Ectodermal cell (in vitro differentiated cells): ENCODE measurements at regions not wholly inside any gene's neighbourhood (a gene's known extent, or its start where the extent isn't known, plus 50 kb on each side); places are given as distances from the start of the nearest gene placed in this dataset.

Experiments used
- H3K27ac ChIP-seq: 2 replicates; pipeline ENCODE4 v1.7.0; 2013; ENCODE audit warnings: mild to moderate bottlenecking, low read depth, low read length; ENCODE audit not compliant: insufficient read depth, poor library complexity, severe bottlenecking
- H3K27me3 ChIP-seq: 2 replicates; pipeline ENCODE4 v1.7.0; 2013; ENCODE audit warnings: mild to moderate bottlenecking, low read length; ENCODE audit not compliant: insufficient read depth, control insufficient read depth, poor library complexity, severe bottlenecking
- H3K36me3 ChIP-seq: one replicate; pipeline ENCODE4 v1.7.0; 2013; ENCODE audit warnings: low read length; ENCODE audit not compliant: control insufficient read depth, insufficient read depth
- H3K4me1 ChIP-seq: one replicate; pipeline ENCODE4 v1.7.0; 2013; ENCODE audit warnings: low read length; ENCODE audit not compliant: control insufficient read depth, insufficient read depth
- H3K4me3 ChIP-seq: 2 replicates; pipeline ENCODE4 v1.7.0; 2013; ENCODE audit warnings: low read depth, low read length, control low read depth; ENCODE audit not compliant: insufficient read depth
- H3K9me3 ChIP-seq: 2 replicates; pipeline ENCODE4 v1.7.0; 2013; ENCODE audit warnings: mild to moderate bottlenecking, low read length, moderate library complexity; ENCODE audit not compliant: control insufficient read depth
- WGBS, 2 experiments: methylation state at CpG; one replicate each; pipeline ENCODE4 v1.1.7; 2013; ENCODE audit warnings: missing lambda C conversion rate in 2 of 2; 5-methylcytosine and 5-hydroxymethylcytosine counted together

DNA sequence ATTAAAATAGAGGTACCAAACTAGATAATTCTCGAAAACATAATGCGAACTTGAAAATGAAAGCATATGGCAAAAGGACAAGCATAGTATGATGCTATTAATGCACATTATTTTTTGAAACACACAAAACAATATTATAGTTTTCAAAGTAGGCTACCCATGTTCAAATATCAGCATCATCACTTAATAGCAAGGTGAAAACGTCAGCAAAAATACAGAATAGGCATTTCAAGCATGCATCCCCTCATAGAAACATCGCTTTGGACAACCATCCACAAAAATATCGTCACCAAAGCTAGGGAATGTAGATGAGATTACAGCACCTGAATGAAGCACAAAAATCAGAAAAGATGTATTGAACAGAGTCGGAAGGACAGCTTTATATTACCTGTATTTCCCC, 814.5 kb upstream of the LRRC4C start:
- WGBS, 2 experiments: 93 to 96% methylated on average over 3 to 6 of the region's 6 CpGs
- H3K27me3 ChIP-seq: no peaks in the 10 kb centered on the region
- no peaks in the 10 kb centered on the region for H3K36me3 ChIP-seq
- no peaks in the 10 kb centered on the region for H3K4me1 ChIP-seq
- no peak overlapping the region for H3K4me3 ChIP-seq
- peaks cover 2% of the 10 kb centered on the region for H3K9me3 ChIP-seq
- H3K27ac ChIP-seq: no peak overlapping the region

DNA sequence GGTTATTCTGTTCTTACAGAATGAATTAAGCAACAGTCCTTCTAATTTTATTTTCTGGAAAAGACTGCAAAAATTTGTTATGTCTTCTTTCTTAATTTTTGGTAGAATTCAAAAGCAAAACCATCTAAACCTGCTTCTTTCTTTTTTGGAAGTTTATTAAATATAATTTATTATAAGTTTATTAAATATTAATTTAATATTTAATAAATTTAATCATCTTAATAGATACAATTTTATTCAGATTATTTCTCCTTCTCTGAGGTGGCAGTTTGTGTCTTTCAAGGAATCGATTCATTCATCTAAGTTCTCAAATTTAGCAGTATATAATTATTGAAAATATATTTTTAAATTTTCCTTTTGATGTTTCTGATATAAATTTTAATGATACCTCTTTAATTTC, 837.5 kb upstream of the LRRC4C start:
- no peak overlapping the region for H3K27ac ChIP-seq
- no CpG with 5 or more reads among the region's 1 CpG for WGBS, 2 experiments
- no peaks in the 10 kb centered on the region for H3K27me3 ChIP-seq
- no peaks in the 10 kb centered on the region for H3K4me1 ChIP-seq
- H3K9me3 ChIP-seq: no peaks in the 10 kb centered on the region
- H3K36me3 ChIP-seq: no peaks in the 10 kb centered on the region
- no peak overlapping the region for H3K4me3 ChIP-seq

DNA sequence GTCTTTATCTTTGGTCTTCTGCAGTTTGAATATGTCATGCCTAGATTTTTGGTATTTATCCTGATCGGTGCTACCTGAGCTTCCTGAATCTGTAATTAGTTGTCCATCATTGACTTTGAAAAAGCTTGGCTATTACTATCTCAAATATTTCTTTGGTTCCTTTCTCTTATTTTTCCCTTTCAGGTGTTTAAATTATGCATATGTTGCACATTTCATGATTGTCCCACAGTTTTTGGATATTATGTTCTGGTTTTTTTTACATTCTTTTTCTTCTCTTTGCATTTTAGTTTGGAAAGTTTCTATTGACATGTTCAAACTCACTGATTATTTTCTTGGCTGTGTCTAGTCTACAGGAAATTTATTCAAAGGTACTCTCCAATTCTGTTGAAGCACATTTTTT, 840.3 kb upstream of the LRRC4C start:
- no peaks in the 10 kb centered on the region for H3K27me3 ChIP-seq
- H3K36me3 ChIP-seq: no peaks in the 10 kb centered on the region
- no peak overlapping the region for H3K4me3 ChIP-seq
- H3K9me3 ChIP-seq: no peaks in the 10 kb centered on the region
- H3K4me1 ChIP-seq: no peaks in the 10 kb centered on the region
- WGBS, 2 experiments: 80 to 94% methylated on average over 1 of the region's 1 CpG
- H3K27ac ChIP-seq: no peak overlapping the region

DNA sequence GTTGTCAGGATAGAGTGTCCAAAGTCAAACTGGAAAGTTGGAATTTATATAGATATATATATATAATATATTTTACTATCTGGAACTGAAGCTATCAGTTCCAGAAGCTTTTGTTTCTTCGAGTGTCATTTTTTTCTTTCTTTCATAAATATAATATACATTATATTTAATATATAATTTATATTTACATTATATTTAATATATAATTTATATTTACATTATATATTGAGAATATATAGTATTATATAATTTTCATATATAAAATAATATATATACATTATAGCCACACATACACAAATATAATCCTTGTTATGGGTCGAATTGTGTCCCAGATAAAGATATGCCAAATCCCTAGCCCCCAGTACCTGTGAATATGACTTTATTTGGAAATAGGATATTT, 842.3 kb upstream of the LRRC4C start:
- H3K36me3 ChIP-seq: no peaks in the 10 kb centered on the region
- WGBS, 2 experiments: no CpG with 5 or more reads among the region's 2 CpGs
- H3K4me1 ChIP-seq: no peaks in the 10 kb centered on the region
- no peaks in the 10 kb centered on the region for H3K9me3 ChIP-seq
- no peak overlapping the region for H3K27ac ChIP-seq
- no peak overlapping the region for H3K4me3 ChIP-seq
- H3K27me3 ChIP-seq: no peaks in the 10 kb centered on the region

DNA sequence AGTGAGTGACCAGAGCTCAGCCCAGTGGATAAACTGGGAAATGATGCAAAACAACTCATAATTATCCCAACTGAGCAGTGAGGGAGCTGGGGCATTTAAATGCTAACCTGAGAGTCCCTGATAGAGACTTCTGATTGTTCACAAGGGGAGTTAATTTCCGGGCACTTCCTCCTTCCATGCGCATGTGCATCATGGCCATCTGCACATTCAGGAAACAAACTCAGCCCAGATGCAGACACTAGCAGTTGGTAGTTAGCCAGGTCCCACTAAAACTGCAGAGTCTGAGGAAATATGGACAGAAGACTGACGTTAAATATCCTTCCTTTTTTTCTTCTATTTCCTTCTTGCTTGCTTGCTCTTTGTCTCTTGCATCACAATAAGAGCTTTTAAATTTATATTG, 852.1 kb upstream of the LRRC4C start:
- Histone ChIP-seq H3K9me3 (no peaks in the 10 kb centered on the region), H3K4me1 (no peaks in the 10 kb centered on the region), H3K36me3 (no peaks in the 10 kb centered on the region), H3K27me3 (no peaks in the 10 kb centered on the region), H3K4me3 (no peak overlapping the region), H3K27ac (no peak overlapping the region)
- WGBS, 2 experiments: 92% methylated on average over 3 of the region's 3 CpGs

DNA sequence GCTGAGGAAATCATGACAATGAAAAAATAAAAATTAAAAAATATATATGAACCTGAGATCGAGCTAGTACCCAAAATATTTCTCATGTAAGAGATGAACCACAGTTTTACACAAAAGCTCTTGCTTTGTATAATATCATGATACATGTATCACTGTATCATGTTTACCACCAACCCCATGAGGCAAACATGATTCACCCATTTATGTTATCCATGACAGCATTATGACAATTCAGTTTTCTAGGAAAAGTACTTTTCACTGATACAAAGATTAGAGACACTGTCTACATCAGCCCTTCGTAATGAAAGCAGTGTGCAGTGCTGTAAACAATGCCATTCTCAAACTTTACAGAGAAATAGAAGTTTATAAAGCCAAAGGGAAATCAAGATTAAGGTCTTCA, 852.5 kb upstream of the LRRC4C start:
- Histone ChIP-seq H3K27ac (no peak overlapping the region), H3K4me1 (no peaks in the 10 kb centered on the region), H3K27me3 (no peaks in the 10 kb centered on the region), H3K4me3 (no peak overlapping the region), H3K9me3 (no peaks in the 10 kb centered on the region), H3K36me3 (no peaks in the 10 kb centered on the region)
- 0 to 50% methylated on average over 1 to 2 of the region's 2 CpGs for WGBS, 2 experiments

DNA sequence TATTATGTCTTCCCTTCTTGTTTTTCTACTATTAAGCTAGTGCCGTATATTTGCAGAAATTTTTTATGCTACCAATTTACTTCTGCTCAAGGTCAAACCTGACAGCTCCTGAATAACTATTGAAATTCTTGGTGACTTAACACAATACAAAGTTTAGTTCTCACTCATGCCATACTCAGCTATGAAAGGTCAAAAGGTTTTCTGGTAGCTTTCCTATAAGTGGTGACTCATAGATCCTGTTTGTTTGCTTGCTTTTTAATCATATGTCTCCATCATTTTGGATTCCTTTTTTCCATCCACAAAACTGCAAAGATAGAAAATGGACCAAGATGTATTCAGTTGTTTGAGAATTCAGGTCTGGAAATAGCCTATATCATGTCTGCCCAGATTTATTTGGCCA, 855.8 kb upstream of the LRRC4C start:
- Histone ChIP-seq H3K4me3 (no peak overlapping the region), H3K27ac (no peak overlapping the region), H3K27me3 (no peaks in the 10 kb centered on the region), H3K36me3 (no peaks in the 10 kb centered on the region), H3K4me1 (no peaks in the 10 kb centered on the region), H3K9me3 (no peaks in the 10 kb centered on the region)
- WGBS, 2 experiments: 92 to 100% methylated on average over 1 of the region's 1 CpG

DNA sequence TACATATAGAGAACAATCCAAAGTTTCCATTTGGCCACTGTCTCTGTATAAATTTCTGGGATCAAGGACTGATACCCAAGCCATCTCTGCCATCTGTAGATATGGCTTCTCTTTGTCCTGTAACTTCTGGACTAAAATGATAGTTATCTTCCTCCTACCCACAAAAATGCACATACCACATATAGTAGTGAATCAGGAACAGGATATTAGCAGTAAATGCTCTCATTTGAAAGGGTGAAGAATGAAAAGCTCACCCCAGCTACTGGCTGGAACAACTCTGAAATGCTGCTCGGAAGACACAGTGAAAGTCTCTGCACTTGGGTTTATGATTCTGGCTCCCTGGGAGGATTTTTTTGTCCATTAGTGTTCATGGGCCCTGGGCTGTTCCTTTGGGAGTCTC, 856.4 kb upstream of the LRRC4C start:
- H3K4me3 ChIP-seq: no peak overlapping the region
- H3K27me3 ChIP-seq: no peaks in the 10 kb centered on the region
- no peaks in the 10 kb centered on the region for H3K4me1 ChIP-seq
- WGBS, 2 experiments: 75 to 89% methylated on average over 1 of the region's 1 CpG
- H3K9me3 ChIP-seq: no peaks in the 10 kb centered on the region
- H3K27ac ChIP-seq: no peak overlapping the region
- no peaks in the 10 kb centered on the region for H3K36me3 ChIP-seq

DNA sequence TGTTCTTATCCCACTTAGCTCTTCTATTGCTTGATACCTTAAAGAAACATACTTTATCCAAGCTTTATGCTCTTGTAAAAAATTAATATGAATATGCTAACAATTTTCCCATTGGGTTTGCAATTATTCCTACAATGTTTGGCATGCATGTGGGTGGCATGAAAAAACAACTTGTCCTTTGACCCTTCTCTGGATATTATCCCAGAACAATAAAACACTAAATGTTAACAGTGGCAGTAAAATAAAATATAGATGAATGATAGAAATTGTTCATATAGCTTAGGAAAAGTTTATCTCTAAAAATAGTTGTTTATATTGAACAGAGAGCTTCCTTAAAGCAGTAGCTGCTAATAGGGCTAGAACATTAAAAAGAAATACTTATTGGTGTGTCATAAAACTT, 860.5 kb upstream of the LRRC4C start:
- Histone ChIP-seq H3K4me3 (no peak overlapping the region), H3K9me3 (no peaks in the 10 kb centered on the region), H3K4me1 (no peaks in the 10 kb centered on the region), H3K36me3 (no peaks in the 10 kb centered on the region), H3K27me3 (no peaks in the 10 kb centered on the region), H3K27ac (no peak overlapping the region)

DNA sequence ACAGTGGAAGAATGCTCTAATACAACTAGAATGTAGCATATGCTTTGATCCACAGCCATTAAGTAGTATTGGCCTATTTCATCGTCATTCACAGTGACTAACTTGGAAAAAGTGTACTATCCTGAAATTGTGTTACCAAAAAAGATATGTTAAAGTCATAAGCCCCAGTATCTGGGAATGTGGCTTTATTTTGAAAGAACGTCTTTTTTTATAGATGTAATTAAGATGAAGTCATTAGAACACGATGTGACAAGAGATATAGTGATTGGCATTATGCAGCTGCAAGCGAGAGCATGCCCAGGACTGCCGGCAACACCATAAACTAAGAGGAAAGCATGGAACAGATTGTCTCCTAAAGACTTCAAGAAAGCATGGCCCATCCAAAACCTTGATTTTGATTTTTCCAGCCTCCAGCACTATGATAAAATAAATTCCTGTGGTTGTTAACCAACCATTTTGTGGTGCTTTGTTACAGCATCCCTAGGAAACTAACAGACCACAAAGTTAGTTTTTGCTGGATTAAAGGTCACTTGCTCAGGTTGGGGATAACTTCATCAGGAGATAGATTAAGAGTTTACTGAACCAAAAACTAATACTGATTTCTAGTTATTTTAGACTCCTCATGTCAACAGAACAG, 870.6 kb upstream of the LRRC4C start:
- Histone ChIP-seq H3K9me3 (no peaks in the 10 kb centered on the region), H3K27me3 (no peaks in the 10 kb centered on the region), H3K4me1 (no peaks in the 10 kb centered on the region), H3K36me3 (no peaks in the 10 kb centered on the region), H3K27ac (no peak overlapping the region), H3K4me3 (no peak overlapping the region)
- 69 to 92% methylated on average over 4 to 5 of the region's 5 CpGs for WGBS, 2 experiments
